ENCODE measurements at regions not wholly inside any gene's neighbourhood (a gene's known extent, or its start where the extent isn't known, plus 50 kb on each side); places are given as distances from the start of the nearest gene placed in this dataset.

DNA sequence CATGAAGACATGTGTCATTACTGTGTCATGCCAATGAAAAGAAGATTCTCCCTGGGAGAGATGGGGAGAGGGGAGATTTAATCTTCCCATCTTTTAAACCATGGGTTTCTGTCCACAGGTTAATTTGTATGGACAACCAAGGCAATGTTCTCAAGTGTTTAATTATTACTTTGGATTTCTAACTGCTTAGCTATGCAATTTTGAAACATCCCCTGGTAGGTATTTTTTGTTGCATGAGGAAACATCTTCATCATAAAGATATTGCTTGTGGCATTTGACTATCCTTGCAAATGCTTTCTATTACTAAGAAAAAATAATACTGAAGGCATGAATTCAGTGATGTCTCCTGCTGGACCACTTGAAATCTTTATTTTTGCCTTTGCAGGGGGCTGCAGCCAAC is 326.6 kb upstream of the TPM1 start:
- TF ChIP-seq, protein P1, sequence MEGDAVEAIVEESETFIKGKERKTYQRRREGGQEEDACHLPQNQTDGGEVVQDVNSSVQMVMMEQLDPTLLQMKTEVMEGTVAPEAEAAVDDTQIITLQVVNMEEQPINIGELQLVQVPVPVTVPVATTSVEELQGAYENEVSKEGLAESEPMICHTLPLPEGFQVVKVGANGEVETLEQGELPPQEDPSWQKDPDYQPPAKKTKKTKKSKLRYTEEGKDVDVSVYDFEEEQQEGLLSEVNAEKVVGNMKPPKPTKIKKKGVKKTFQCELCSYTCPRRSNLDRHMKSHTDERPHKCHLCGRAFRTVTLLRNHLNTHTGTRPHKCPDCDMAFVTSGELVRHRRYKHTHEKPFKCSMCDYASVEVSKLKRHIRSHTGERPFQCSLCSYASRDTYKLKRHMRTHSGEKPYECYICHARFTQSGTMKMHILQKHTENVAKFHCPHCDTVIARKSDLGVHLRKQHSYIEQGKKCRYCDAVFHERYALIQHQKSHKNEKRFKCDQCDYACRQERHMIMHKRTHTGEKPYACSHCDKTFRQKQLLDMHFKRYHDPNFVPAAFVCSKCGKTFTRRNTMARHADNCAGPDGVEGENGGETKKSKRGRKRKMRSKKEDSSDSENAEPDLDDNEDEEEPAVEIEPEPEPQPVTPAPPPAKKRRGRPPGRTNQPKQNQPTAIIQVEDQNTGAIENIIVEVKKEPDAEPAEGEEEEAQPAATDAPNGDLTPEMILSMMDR (conservative IDR thresholded peaks at IDR 0.05): no peak
- TF ChIP-seq ZFX (IDR thresholded peaks at IDR 0.05): no peak
- no peak overlapping the region for H3K27ac ChIP-seq

DNA sequence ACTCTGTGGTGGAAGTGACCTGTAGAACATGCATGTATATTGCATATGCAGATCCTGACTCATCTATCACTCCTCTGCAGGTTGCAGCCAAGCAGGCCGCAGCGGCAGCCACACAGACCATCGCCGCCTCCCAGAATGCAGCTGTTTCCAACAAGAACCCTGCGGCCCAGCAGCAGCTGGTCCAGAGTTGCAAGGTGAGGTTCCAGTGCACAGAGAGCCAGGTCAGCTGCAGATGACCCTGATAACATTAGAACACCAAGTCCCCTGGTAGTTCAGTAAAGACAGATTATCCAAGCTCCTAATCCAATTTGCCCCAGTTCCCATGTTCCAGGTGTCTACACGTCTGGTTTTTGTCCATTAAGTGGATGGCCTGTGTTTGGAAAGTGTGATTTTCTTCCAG is 325.1 kb upstream of the TPM1 start:
- H3K27ac ChIP-seq: no peak overlapping the region
- TF ChIP-seq, protein P1 (conservative IDR thresholded peaks at IDR 0.05): no peak
- no peak for TF ChIP-seq ZFX (IDR thresholded peaks at IDR 0.05)

DNA sequence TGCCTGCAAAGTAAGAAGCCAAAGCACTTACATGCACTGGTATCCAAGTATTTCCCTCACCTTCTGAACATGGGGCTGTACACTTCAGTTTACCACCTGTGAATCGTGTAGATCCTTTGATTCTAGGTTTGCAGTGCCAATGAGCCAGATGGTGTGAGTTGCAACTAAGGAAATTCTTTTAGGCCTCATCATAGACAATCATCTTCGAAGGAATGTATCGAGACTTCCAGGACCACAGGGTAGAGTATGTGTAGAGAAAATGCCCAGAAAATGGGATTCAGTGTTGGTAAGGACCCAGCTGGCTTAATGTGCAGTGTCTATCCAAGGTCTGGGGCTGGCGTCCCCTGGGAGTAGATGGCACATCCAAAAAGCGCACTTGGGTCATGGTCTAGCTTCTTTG is 323.2 kb upstream of the TPM1 start:
- H3K27ac ChIP-seq: no peak overlapping the region
- no peak for TF ChIP-seq ZFX (IDR thresholded peaks at IDR 0.05)
- TF ChIP-seq, protein P1 (conservative IDR thresholded peaks at IDR 0.05): no peak

DNA sequence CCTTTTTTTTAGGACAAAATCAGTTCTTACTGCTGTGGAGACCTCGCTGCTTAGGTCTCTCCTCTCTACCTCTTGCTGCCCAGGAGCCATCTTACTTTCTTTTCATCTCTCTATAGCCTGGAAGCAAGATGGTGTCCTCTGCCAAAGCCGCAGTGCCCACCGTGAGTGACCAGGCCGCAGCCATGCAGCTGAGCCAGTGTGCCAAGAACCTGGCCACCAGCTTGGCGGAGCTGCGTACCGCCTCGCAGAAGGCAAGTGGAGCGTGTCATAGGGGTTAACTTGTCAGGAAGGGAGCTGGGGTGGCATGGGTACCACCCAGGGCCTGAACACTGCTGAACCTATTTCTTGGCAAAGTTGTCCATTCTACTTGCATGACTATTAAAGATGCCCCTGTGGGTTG is 320.3 kb upstream of the TPM1 start:
- no peak for TF ChIP-seq ZFX (IDR thresholded peaks at IDR 0.05)
- TF ChIP-seq, protein P1 (conservative IDR thresholded peaks at IDR 0.05): no peak
- no peak overlapping the region for H3K27ac ChIP-seq

DNA sequence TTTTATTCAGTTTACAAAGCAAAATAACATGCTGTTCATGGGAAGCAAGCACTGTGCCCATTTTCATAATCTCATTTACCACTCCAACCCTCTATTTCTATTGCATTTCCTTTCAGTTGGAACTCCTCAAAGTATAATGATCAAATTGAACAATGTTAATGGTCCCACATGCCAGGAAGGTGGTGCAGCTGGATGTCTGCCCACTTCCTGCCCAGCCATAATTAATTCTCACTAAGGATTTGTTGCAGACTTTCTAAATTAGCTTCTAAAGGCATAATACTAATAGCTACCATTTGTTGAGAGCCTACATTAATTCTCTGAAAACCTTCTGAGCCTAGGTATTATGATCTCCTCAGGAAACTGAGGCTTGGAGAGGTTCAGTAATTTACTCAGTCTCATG is 316.1 kb upstream of the TPM1 start:
- no peak for TF ChIP-seq ZFX (IDR thresholded peaks at IDR 0.05)
- TF ChIP-seq, protein P1 (conservative IDR thresholded peaks at IDR 0.05): no peak
- H3K27ac ChIP-seq: no peak overlapping the region

DNA sequence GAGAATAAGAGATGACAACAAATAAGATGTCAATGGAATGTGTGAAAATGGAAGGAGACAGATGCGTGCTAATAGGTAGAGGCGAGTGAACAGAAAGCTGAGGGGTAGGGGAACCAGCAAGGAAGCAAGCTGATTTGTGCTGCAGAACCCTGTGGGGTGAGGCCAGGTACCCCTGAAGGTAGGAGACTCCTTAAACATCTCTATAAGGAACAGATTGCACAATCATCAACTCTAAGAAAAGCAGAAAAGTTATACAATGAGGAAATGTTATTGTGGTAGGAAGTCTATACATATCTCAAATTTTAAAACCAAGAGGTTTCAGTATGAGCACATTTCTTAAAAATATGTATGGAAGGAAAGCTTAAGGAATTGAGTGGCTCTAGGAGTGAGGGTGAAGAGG is 315.0 kb upstream of the TPM1 start:
- no peak overlapping the region for H3K27ac ChIP-seq
- TF ChIP-seq, protein P1 (conservative IDR thresholded peaks at IDR 0.05): no peak
- no peak for TF ChIP-seq ZFX (IDR thresholded peaks at IDR 0.05)

DNA sequence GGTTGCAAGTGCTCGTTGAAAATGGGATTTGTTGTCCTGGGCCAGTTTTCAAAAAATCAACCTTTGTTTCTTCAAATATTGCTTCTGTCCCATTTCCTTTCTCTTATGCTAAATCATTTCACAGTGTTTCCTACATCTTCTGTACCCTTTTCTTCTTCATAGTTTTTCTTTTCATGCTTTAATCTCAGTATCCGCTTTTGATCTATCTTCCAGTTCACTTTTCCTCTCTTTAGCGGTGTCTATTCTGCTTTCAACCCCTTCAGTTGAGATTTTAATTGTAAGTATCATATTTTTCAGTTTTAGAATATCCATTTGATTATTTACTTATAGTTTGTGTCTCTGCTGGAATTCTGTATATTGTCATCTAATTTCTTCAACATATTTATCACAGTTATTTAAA is 311.7 kb upstream of the TPM1 start:
- no peak overlapping the region for H3K27ac ChIP-seq
- TF ChIP-seq, protein P1 (conservative IDR thresholded peaks at IDR 0.05): no peak
- TF ChIP-seq ZFX (IDR thresholded peaks at IDR 0.05): no peak
